GM18909 (cell line): ENCODE measurements at regions not wholly inside any gene's neighbourhood (a gene's known extent, or its start where the extent isn't known, plus 50 kb on each side); places are given as distances from the start of the nearest gene placed in this dataset.

Experiments
- ATAC-seq: cut with Tn5 transposase; IDR thresholded peaks from one replicate; pipeline ENCODE4 v1.9.1; 2021; ENCODE audit warnings: mild to moderate bottlenecking; ENCODE audit not compliant: unreplicated experiment, poor library complexity

GRCh38 chr7:136807598-136807997 is 60.9 kb upstream of the CHRM2 start:
- no peak for ATAC-seq

- ATAC-seq = no peak
Observed at GRCh38 chr7:136803028-136803427, 65.4 kb upstream of the CHRM2 start.

- ATAC-seq = no peak
Observed at GRCh38 chr7:136783934-136784333, 84.5 kb upstream of the CHRM2 start.

- ATAC-seq = no peak
Observed at GRCh38 chr7:136741941-136742340, 126.5 kb upstream of the CHRM2 start.

- no peak for ATAC-seq
Observed at GRCh38 chr7:136728945-136729344, 139.5 kb upstream of the CHRM2 start.

GRCh38 chr7:136726460-136726859 is 142.0 kb upstream of the CHRM2 start:
- ATAC-seq = no peak

- no peak for ATAC-seq
Observed at GRCh38 chr7:136717910-136718557, 150.4 kb upstream of the CHRM2 start.

- no peak for ATAC-seq
Observed at GRCh38 chr7:136714062-136714461, 154.4 kb upstream of the CHRM2 start.

- ATAC-seq = no peak
Observed at GRCh38 chr7:136710751-136711150, 157.7 kb upstream of the CHRM2 start.

GRCh38 chr7:136709876-136710275 is 158.6 kb upstream of the CHRM2 start:
- ATAC-seq = no peak

GRCh38 chr7:136702913-136703312 is 165.5 kb upstream of the CHRM2 start:
- ATAC-seq = no peak

GRCh38 chr7:136698977-136699376 is 169.5 kb upstream of the CHRM2 start:
- no peak for ATAC-seq

GRCh38 chr7:136698231-136698630 is 170.2 kb upstream of the CHRM2 start:
- ATAC-seq = no peak

- ATAC-seq = no peak
Observed at GRCh38 chr7:136697271-136697670, 171.2 kb upstream of the CHRM2 start.

- ATAC-seq = peak; percentile 62
Observed at GRCh38 chr7:136693166-136694119, 175.0 kb upstream of the CHRM2 start.

- ATAC-seq = no peak
Observed at GRCh38 chr7:136692221-136692620, 176.2 kb upstream of the CHRM2 start.

- ATAC-seq = no peak
Observed at GRCh38 chr7:136688601-136689000, 179.9 kb upstream of the CHRM2 start.

GRCh38 chr7:136687693-136688322 is 180.6 kb upstream of the CHRM2 start:
- ATAC-seq = no peak

GRCh38 chr7:136685501-136686173 is 182.8 kb upstream of the CHRM2 start:
- ATAC-seq = no peak

- ATAC-seq = no peak
Observed at GRCh38 chr7:136677471-136678365, 190.7 kb upstream of the CHRM2 start.
